Mesothelial cell of epicardium (in vitro differentiated cells): ENCODE measurements at regions not wholly inside any gene's neighbourhood (a gene's known extent, or its start where the extent isn't known, plus 50 kb on each side); places are given as distances from the start of the nearest gene placed in this dataset.

Experiments used
- DNase-seq, 2 experiments: peaks; one replicate each; pipeline ENCODE4 v3.0.0; 2021; ENCODE audit warnings: low spot score in 2 of 2; ENCODE audit not compliant: unreplicated experiment in 2 of 2
- H3K27ac Mint-ChIP-seq: 2 replicates; pipeline ENCODE4 v1.8.0; 2021; ENCODE audit warnings: mixed read lengths
- H3K27me3 Mint-ChIP-seq: 2 replicates; pipeline ENCODE4 v1.8.0; 2021; ENCODE audit warnings: low read depth, mixed read lengths
- H3K36me3 Mint-ChIP-seq: 2 replicates; pipeline ENCODE4 v1.8.0; 2021; ENCODE audit warnings: mixed read lengths
- H3K4me1 Mint-ChIP-seq: 2 replicates; pipeline ENCODE4 v1.8.0; 2021; ENCODE audit warnings: mixed read lengths
- H3K4me3 Mint-ChIP-seq: 2 replicates; pipeline ENCODE4 v1.8.0; 2021; ENCODE audit warnings: mild to moderate bottlenecking, moderate library complexity, mixed read lengths
- H3K9me3 Mint-ChIP-seq: 2 replicates; pipeline ENCODE4 v1.8.0; 2021; ENCODE audit warnings: mixed read lengths
- TF ChIP-seq, protein P1 (sequence below): fragments of 200-600 bp; sonication (generic); IDR thresholded peaks from one replicate; pipeline ENCODE4 v1.5.0; 2021; ENCODE audit warnings: antibody characterized with exemption; ENCODE audit not compliant: unreplicated experiment

DNA sequence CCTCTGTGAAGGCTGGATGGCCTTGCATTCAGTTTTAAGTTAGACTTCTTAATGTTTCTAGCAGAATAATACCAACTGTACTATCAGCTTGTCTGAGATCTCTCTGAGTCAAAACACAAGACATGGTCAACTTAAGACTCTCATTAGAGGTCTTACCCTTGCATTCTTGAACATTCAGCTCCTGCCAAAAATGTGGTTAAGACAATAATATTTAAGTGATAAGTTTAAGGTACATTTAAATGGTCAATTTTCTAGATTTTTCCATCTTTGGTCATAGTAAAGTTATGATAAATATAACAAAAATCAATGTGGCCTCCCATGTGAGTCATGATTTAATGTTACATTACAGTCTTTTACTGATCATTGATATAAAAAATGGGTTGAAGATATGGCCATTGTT lies 75.0 kb downstream of the NR2F1 start:
- no peak overlapping the region for H3K4me3 Mint-ChIP-seq
- TF ChIP-seq, protein P1, sequence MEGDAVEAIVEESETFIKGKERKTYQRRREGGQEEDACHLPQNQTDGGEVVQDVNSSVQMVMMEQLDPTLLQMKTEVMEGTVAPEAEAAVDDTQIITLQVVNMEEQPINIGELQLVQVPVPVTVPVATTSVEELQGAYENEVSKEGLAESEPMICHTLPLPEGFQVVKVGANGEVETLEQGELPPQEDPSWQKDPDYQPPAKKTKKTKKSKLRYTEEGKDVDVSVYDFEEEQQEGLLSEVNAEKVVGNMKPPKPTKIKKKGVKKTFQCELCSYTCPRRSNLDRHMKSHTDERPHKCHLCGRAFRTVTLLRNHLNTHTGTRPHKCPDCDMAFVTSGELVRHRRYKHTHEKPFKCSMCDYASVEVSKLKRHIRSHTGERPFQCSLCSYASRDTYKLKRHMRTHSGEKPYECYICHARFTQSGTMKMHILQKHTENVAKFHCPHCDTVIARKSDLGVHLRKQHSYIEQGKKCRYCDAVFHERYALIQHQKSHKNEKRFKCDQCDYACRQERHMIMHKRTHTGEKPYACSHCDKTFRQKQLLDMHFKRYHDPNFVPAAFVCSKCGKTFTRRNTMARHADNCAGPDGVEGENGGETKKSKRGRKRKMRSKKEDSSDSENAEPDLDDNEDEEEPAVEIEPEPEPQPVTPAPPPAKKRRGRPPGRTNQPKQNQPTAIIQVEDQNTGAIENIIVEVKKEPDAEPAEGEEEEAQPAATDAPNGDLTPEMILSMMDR, result no peak
- no peak for DNase-seq
- H3K4me1 Mint-ChIP-seq, result no peaks in the 10 kb centered on the region
- no peaks in the 10 kb centered on the region for H3K9me3 Mint-ChIP-seq
- no peaks in the 10 kb centered on the region for H3K36me3 Mint-ChIP-seq
- H3K27me3 Mint-ChIP-seq, result no peaks in the 10 kb centered on the region
- H3K27ac Mint-ChIP-seq, result no peak overlapping the region

DNA sequence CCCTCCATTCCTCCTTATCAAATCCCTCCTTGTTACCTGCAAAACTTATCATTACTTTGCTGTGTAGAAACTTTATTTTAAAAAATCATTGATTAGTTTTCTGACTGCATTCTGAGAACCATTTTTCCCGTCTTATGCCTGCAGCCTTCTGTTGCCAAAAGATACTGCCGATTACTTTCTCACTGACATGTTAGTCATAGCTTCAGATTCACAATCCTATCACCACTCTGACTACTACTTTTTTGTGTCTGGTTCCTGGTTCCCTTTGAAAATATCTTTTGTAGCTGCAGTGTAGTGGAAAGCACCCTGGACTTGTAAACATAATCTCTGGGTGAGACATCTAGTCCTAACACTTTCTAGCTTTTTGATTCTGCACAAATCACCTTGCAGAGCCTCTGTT lies 71.7 kb downstream of the NR2F1 start:
- H3K27me3 Mint-ChIP-seq, result no peaks in the 10 kb centered on the region
- peaks cover 8% of the 10 kb centered on the region for H3K9me3 Mint-ChIP-seq
- no peak overlapping the region for H3K4me3 Mint-ChIP-seq
- TF ChIP-seq, protein P1, result no peak
- H3K27ac Mint-ChIP-seq, result no peak overlapping the region
- H3K4me1 Mint-ChIP-seq, result no peaks in the 10 kb centered on the region
- peaks cover 4% of the 10 kb centered on the region for H3K36me3 Mint-ChIP-seq
- no peak for DNase-seq

- DNase-seq, result no peak
- H3K9me3 Mint-ChIP-seq, result peaks cover 9% of the 10 kb centered on the region
- TF ChIP-seq, protein P1, result no peak
These were observed 70.7 kb downstream of the NR2F1 start for GRCh38 chr5:93653716-93654115.

DNA sequence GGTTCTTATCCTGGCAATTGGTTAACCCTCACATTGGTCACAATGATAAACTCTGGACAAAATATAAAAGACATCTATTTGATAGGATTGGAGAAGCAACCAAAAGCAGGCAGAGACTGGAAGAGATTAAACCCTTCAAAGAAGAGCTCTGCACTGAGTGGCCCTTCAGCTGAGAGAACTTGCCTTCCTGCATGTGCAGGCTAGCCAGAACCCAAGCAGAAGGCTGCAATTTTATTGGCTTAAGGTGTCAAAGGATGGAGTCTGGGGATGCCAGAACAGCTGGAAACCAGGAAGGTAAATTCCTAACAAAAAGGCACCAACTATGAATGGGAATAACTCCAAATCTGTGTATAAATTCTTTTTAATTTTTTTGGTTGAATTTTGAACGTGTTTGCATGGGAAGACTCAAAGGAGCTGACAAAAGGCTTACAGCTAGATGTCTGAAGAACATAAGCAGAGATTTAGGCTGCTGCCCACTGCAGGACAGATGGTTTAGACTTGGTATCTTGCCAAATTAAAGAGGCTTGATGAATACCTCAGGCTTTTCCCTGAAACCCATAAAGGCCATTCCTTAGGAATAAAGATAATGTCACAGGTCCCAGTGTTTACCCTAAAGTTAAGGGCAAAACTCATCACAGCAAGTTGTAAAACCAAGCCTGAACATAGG lies 66.3 kb downstream of the NR2F1 start:
- Mint-ChIP-seq H3K27ac (no peak overlapping the region), H3K27me3 (no peaks in the 10 kb centered on the region), H3K4me3 (no peak overlapping the region), H3K36me3 (peaks cover 4% of the 10 kb centered on the region), H3K4me1 (no peaks in the 10 kb centered on the region), H3K9me3 (peaks cover 9% of the 10 kb centered on the region)
- DNase-seq, result no peak
- TF ChIP-seq, protein P1, result no peak

More at GRCh38 chr5:93653716-93654115, 70.7 kb downstream of the NR2F1 start:
- Mint-ChIP-seq H3K27me3 (no peaks in the 10 kb centered on the region), H3K4me3 (no peak overlapping the region), H3K4me1 (no peaks in the 10 kb centered on the region), H3K27ac (no peak overlapping the region), H3K36me3 (peaks cover 4% of the 10 kb centered on the region)

GRCh38 chr5:93644760-93645159 lies 61.7 kb downstream of the NR2F1 start:
- Mint-ChIP-seq H3K9me3 (peaks cover 2% of the 10 kb centered on the region), H3K4me1 (no peaks in the 10 kb centered on the region), H3K27me3 (no peaks in the 10 kb centered on the region), H3K36me3 (no peaks in the 10 kb centered on the region), H3K4me3 (no peak overlapping the region), H3K27ac (no peak overlapping the region)
- DNase-seq, result no peak
- TF ChIP-seq, protein P1, result no peak
